GM12872 (cell line): ENCODE measurements at regions not wholly inside any gene's neighbourhood (a gene's known extent, or its start where the extent isn't known, plus 50 kb on each side); places are given as distances from the start of the nearest gene placed in this dataset.

Experiments used
- CTCF ChIP-seq: IDR thresholded peaks from 3 replicates; pipeline ENCODE4 v1.5.1; 2011; ENCODE audit warnings: low read depth, mild to moderate bottlenecking, low read length, moderate library complexity; ENCODE audit not compliant: insufficient read depth

- TF ChIP-seq CTCF, result no peak
Measured at GRCh38 chr1:185515696-185516095, 198.7 kb upstream of the IVNS1ABP start.

DNA sequence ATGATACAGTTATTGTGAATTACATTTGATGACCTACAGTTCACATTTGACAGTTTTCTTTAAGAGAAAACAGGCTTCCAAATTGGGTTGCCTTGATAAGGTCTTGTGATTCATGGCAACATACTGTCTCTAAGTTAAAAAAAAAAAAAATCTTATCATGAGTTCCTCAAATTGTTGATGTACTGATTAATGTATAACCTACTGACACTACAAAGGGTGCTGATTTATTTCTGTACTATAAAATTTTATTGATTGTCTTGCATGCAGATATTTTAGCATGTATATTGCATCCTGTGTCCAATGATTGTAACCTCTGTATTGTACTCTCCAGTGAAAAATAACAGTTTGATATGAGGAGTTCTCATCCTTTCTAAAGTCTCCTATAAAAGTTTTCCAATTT is 197.3 kb upstream of the IVNS1ABP start:
- TF ChIP-seq CTCF, result no peak

DNA sequence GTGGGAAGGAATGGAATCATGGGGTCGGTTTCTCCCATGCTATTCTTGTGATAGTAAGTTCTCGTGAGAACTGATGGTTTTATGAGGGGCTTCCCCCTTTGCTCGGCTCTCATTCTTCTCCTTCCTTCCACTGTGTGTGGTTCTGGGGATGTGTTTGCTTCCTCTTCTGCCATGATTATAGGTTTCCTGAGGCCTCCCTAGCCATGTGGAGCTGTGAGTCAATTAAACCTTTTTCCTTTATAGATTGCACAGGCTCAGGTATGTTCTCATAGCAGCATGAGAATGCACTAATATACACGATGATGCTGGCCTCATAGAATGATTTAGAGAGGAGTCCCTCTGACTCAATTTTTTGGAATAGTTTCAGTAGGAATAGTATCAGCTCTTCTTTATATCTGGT is 195.4 kb upstream of the IVNS1ABP start:
- no peak for TF ChIP-seq CTCF

DNA sequence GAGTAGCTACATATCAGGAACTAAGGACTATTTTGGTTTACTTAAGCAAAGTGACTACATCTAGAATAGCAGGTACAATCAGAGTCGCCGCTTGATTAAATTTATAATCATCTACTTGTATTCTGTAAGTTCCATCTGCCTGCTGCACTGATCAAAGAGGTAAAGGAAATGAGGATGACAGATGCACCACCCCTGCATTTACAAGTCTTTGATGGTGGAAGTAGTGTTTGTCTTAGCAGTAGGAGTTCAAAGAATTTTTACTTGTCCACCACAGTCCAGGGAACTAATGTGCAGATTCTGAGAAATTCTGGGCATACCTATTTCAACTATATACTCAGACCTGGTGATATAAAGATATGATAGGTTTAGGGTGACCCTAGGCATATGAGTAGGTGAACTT is 184.1 kb upstream of the IVNS1ABP start:
- no peak for TF ChIP-seq CTCF

GRCh38 chr1:185500001-185500626 is 183.1 kb upstream of the IVNS1ABP start:
- TF ChIP-seq CTCF, result no peak

DNA sequence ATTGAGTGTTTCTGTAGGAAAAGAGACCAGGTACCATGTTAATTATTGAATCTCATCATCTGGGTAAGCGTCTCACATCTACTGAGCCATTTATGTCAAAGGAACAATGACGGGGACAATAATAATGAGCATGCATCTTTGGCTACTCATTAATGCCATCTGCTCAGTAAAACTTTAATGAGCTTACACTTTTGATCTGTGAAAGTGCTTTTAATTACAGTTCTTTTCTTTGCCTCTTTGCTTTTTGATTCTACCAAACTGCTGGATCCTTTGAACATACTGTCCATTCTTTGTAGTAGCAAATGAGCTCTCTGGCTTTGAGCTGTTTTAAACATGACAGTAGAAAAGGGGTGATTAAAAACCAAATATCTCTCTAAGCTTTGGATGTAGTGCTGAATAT is 181.2 kb upstream of the IVNS1ABP start:
- no peak for TF ChIP-seq CTCF

DNA sequence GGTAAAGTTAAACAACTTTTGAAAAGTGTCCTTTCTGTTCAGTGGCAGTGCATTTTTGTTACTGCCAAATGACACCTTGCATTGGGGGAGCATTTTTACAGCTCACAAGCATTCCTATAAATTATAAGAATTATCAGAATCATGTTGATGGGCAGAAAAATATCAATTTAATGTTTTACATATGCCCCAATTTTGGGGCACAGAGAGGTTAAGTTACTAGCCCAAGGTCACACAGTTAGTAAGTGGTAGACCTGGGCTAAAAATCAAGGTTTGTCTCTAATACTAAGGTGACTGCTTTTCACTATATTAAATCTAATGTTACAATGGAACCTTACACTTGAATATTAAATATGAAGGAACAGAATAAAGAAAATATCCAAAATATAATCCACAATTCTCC is 180.1 kb upstream of the IVNS1ABP start:
- TF ChIP-seq CTCF, result no peak
